Trophoblast cell (in vitro differentiated cells and primary cell): ENCODE measurements at regions not wholly inside any gene's neighbourhood (a gene's known extent, or its start where the extent isn't known, plus 50 kb on each side); places are given as distances from the start of the nearest gene placed in this dataset.

Experiments used
- DNase-seq, 2 donors: peaks; one replicate each; pipeline ENCODE4 v3.0.0-alpha.2; 2016
- H2AFZ ChIP-seq: 2 replicates; pipeline ENCODE4 v1.6.1; 2013; ENCODE audit warnings: low read length, moderate library complexity, mild to moderate bottlenecking; ENCODE audit not compliant: insufficient read depth, poor library complexity
- H2AK5ac ChIP-seq: 2 replicates; pipeline ENCODE4 v1.6.1; 2013; ENCODE audit warnings: mild to moderate bottlenecking, low read length
- H2BK120ac ChIP-seq: 2 replicates; pipeline ENCODE4 v1.6.1; 2013; ENCODE audit warnings: low read length, mild to moderate bottlenecking, moderate library complexity; ENCODE audit not compliant: insufficient read depth, poor library complexity
- H2BK12ac ChIP-seq: 2 replicates; pipeline ENCODE4 v1.6.1; 2013; ENCODE audit warnings: mild to moderate bottlenecking, low read length, moderate library complexity
- H2BK5ac ChIP-seq: 2 replicates; pipeline ENCODE4 v1.6.1; 2013; ENCODE audit warnings: low read length, low read depth, moderate library complexity, mild to moderate bottlenecking; ENCODE audit not compliant: poor library complexity
- H3K14ac ChIP-seq: 2 replicates; pipeline ENCODE4 v1.6.1; 2013; ENCODE audit warnings: mild to moderate bottlenecking, low read length
- H3K18ac ChIP-seq: 2 replicates; pipeline ENCODE4 v1.6.1; 2013; ENCODE audit warnings: mild to moderate bottlenecking, low read length
- H3K23ac ChIP-seq: 2 replicates; pipeline ENCODE4 v1.6.1; 2013; ENCODE audit warnings: low read length
- H3K27ac ChIP-seq: 2 replicates; pipeline ENCODE4 v1.5.1; 2013; ENCODE audit warnings: low read depth, mild to moderate bottlenecking, inconsistent platforms, low read length, moderate library complexity
- H3K27me3 ChIP-seq: 2 replicates; pipeline ENCODE4 v1.6.1; 2013; ENCODE audit warnings: inconsistent platforms, mild to moderate bottlenecking, low read length, moderate library complexity; ENCODE audit not compliant: insufficient read depth
- H3K36me3 ChIP-seq, 2 experiments: 1 replicate in 1 of 2; 2 replicates in 1 of 2; pipeline ENCODE4 v1.6.1; 2013; ENCODE audit warnings: low read length in 2 of 2, mild to moderate bottlenecking in 2 of 2, moderate library complexity in 1 of 2; ENCODE audit not compliant: insufficient read depth in 2 of 2, control insufficient read depth in 1 of 2
- H3K4ac ChIP-seq: 2 replicates; pipeline ENCODE4 v1.6.1; 2013; ENCODE audit warnings: low read depth, mild to moderate bottlenecking, low read length, moderate library complexity
- H3K4me1 ChIP-seq, 2 experiments: 1 replicate in 1 of 2; 2 replicates in 1 of 2; pipeline ENCODE4 v1.6.1; 2013; ENCODE audit warnings: low read length in 2 of 2, mild to moderate bottlenecking in 2 of 2, moderate library complexity in 1 of 2; ENCODE audit not compliant: insufficient read depth in 2 of 2, control insufficient read depth in 1 of 2
- H3K4me2 ChIP-seq: 2 replicates; pipeline ENCODE4 v1.6.1; 2013; ENCODE audit warnings: inconsistent platforms, mild to moderate bottlenecking, low read length, moderate library complexity
- H3K4me3 ChIP-seq: 2 replicates; pipeline ENCODE4 v1.5.1; 2013; ENCODE audit warnings: mild to moderate bottlenecking, low read depth, low read length, inconsistent platforms
- H3K79me1 ChIP-seq: one replicate; pipeline ENCODE4 v1.6.1; 2013; ENCODE audit warnings: low read length
- H3K79me2 ChIP-seq: 2 replicates; pipeline ENCODE4 v1.6.1; 2013; ENCODE audit warnings: low read length, mild to moderate bottlenecking; ENCODE audit not compliant: control insufficient read depth, insufficient read depth, poor library complexity
- H3K9ac ChIP-seq: 2 replicates; pipeline ENCODE4 v1.6.1; 2013; ENCODE audit warnings: mild to moderate bottlenecking, low read length
- H3K9me3 ChIP-seq: 2 replicates; pipeline ENCODE4 v1.6.1; 2013; ENCODE audit warnings: low read depth, mild to moderate bottlenecking, control low read depth, inconsistent platforms, low read length; ENCODE audit not compliant: insufficient read depth
- H4K12ac ChIP-seq: 2 replicates; pipeline ENCODE4 v1.6.1; 2013; ENCODE audit warnings: low read depth, mild to moderate bottlenecking, low read length, moderate library complexity
- H4K8ac ChIP-seq: 2 replicates; pipeline ENCODE4 v1.6.1; 2013; ENCODE audit warnings: low read depth, mild to moderate bottlenecking, low read length, moderate library complexity
- H4K91ac ChIP-seq: one replicate; pipeline ENCODE4 v1.6.1; 2013; ENCODE audit warnings: low read depth, mild to moderate bottlenecking, low read length, moderate library complexity
- WGBS: extraction: QIAGEN DNeasy Blood & Tissue Kit; methylation state at CpG from one replicate; pipeline ENCODE4 v1.1.7; 2013; ENCODE audit warnings: missing lambda C conversion rate; ENCODE audit not compliant: insufficient read length, insufficient coverage; ENCODE audit errors: extremely low coverage; 5-methylcytosine and 5-hydroxymethylcytosine counted together

GRCh38 chr1:79124756-79125155 lies 118.2 kb upstream of the ADGRL4 start:
- Histone ChIP-seq H2BK5ac (no peak overlapping the region), H3K4me1 (peaks cover 0 to 1% of the 10 kb centered on the region in 2 experiments), H3K36me3 (no peaks in the 10 kb centered on the region), H4K91ac (no peak overlapping the region), H3K79me1 (no peaks in the 10 kb centered on the region), H2BK120ac (no peak overlapping the region), H2AK5ac (no peak overlapping the region), H3K79me2 (no peaks in the 10 kb centered on the region), H3K9me3 (no peaks in the 10 kb centered on the region), H3K9ac (no peak overlapping the region), H3K27me3 (no peaks in the 10 kb centered on the region), H3K23ac (no peak overlapping the region), H3K14ac (no peak overlapping the region), H3K4ac (no peak overlapping the region), H4K8ac (no peak overlapping the region), H2AFZ (no peak overlapping the region), H4K12ac (no peak overlapping the region), H3K18ac (no peak overlapping the region), H3K4me3 (no peak overlapping the region), H3K27ac (no peak overlapping the region), H3K4me2 (no peak overlapping the region), H2BK12ac (no peak overlapping the region)
- WGBS = no CpG with 5 or more reads among the region's 5 CpGs
- no peak for DNase-seq

- H4K8ac ChIP-seq = no peak overlapping the region
- H3K4me2 ChIP-seq = no peak overlapping the region
- no peak overlapping the region for H3K18ac ChIP-seq
- no peak overlapping the region for H2BK120ac ChIP-seq
- H2AK5ac ChIP-seq = no peak overlapping the region
- no peak overlapping the region for H4K91ac ChIP-seq
- H3K9me3 ChIP-seq = no peaks in the 10 kb centered on the region
- H3K27ac ChIP-seq = no peak overlapping the region
- no peak overlapping the region for H3K14ac ChIP-seq
- no peak overlapping the region for H2BK12ac ChIP-seq
- H3K79me1 ChIP-seq = no peaks in the 10 kb centered on the region
- DNase-seq = no peak
- WGBS = no CpG with 5 or more reads among the region's 1 CpG
- H3K36me3 ChIP-seq = no peaks in the 10 kb centered on the region
- H3K79me2 ChIP-seq = no peaks in the 10 kb centered on the region
- H3K27me3 ChIP-seq = no peaks in the 10 kb centered on the region
- H3K4ac ChIP-seq = no peak overlapping the region
- no peak overlapping the region for H2AFZ ChIP-seq
- no peak overlapping the region for H3K23ac ChIP-seq
- H3K4me1 ChIP-seq = peaks cover 0 to 1% of the 10 kb centered on the region in 2 experiments
- H4K12ac ChIP-seq = no peak overlapping the region
- H2BK5ac ChIP-seq = no peak overlapping the region
- H3K4me3 ChIP-seq = no peak overlapping the region
- H3K9ac ChIP-seq = no peak overlapping the region
Observed at GRCh38 chr1:79122521-79122920, 116.0 kb upstream of the ADGRL4 start.

- H4K91ac ChIP-seq = no peak overlapping the region
- H3K23ac ChIP-seq = no peak overlapping the region
- no peak overlapping the region for H2AK5ac ChIP-seq
- H3K14ac ChIP-seq = no peak overlapping the region
- H3K79me2 ChIP-seq = no peaks in the 10 kb centered on the region
- H2AFZ ChIP-seq = no peak overlapping the region
- H3K36me3 ChIP-seq = no peaks in the 10 kb centered on the region
- H3K27me3 ChIP-seq = no peaks in the 10 kb centered on the region
- H2BK12ac ChIP-seq = no peak overlapping the region
- H3K4ac ChIP-seq = no peak overlapping the region
- DNase-seq = no peak
- no peaks in the 10 kb centered on the region for H3K79me1 ChIP-seq
- no peaks in the 10 kb centered on the region for H3K4me1 ChIP-seq
- H3K18ac ChIP-seq = no peak overlapping the region
- no peak overlapping the region for H3K4me3 ChIP-seq
- peaks cover 2% of the 10 kb centered on the region for H3K9me3 ChIP-seq
- no peak overlapping the region for H2BK120ac ChIP-seq
- H4K12ac ChIP-seq = no peak overlapping the region
- no CpG with 5 or more reads among the region's 3 CpGs for WGBS
- H3K9ac ChIP-seq = no peak overlapping the region
- H4K8ac ChIP-seq = no peak overlapping the region
- H3K4me2 ChIP-seq = no peak overlapping the region
- no peak overlapping the region for H3K27ac ChIP-seq
- no peak overlapping the region for H2BK5ac ChIP-seq
Observed at GRCh38 chr1:79117376-79117775, 110.8 kb upstream of the ADGRL4 start.

- Histone ChIP-seq H2AK5ac (no peak overlapping the region), H3K27ac (no peak overlapping the region), H4K12ac (no peak overlapping the region), H2AFZ (no peak overlapping the region), H3K4me3 (no peak overlapping the region), H2BK5ac (no peak overlapping the region), H3K9ac (no peak overlapping the region), H4K91ac (no peak overlapping the region), H3K4me1 (no peaks in the 10 kb centered on the region), H3K79me2 (no peaks in the 10 kb centered on the region), H4K8ac (no peak overlapping the region), H3K23ac (no peak overlapping the region), H2BK120ac (no peak overlapping the region), H2BK12ac (no peak overlapping the region), H3K27me3 (no peaks in the 10 kb centered on the region), H3K36me3 (no peaks in the 10 kb centered on the region), H3K79me1 (no peaks in the 10 kb centered on the region), H3K4me2 (no peak overlapping the region), H3K18ac (no peak overlapping the region), H3K14ac (no peak overlapping the region), H3K4ac (no peak overlapping the region), H3K9me3 (peaks cover 2% of the 10 kb centered on the region)
- DNase-seq = no peak
- WGBS = no CpG with 5 or more reads among the region's 5 CpGs
Observed at GRCh38 chr1:79113836-79114235, 107.3 kb upstream of the ADGRL4 start.
